HG03045 (cell line): ENCODE measurements at regions not wholly inside any gene's neighbourhood (a gene's known extent, or its start where the extent isn't known, plus 50 kb on each side); places are given as distances from the start of the nearest gene placed in this dataset.

ENCODE experiments used
- ATAC-seq: cut with Tn5 transposase; IDR thresholded peaks from one replicate; pipeline ENCODE4 v1.9.1; 2021; ENCODE audit warnings: mild to moderate bottlenecking, moderate library complexity; ENCODE audit not compliant: unreplicated experiment

- no peak for ATAC-seq
These were observed 63.2 kb upstream of the CCDC190 start for GRCh38 chr1:162924179-162924578.

GRCh38 chr1:162922201-162922600, 61.2 kb upstream of the CCDC190 start:
- no peak for ATAC-seq

GRCh38 chr1:162921311-162921710, 60.3 kb upstream of the CCDC190 start:
- ATAC-seq, result no peak

- ATAC-seq, result no peak
These were observed 58.1 kb upstream of the CCDC190 start for GRCh38 chr1:162919034-162919433.

- ATAC-seq, result no peak
These were observed 57.3 kb upstream of the CCDC190 start for GRCh38 chr1:162918151-162918754.

GRCh38 chr1:162916821-162917613, 56.0 kb upstream of the CCDC190 start:
- ATAC-seq, result no peak

GRCh38 chr1:162916407-162916806, 55.4 kb upstream of the CCDC190 start:
- no peak for ATAC-seq

- no peak for ATAC-seq
These were observed 53.6 kb upstream of the CCDC190 start for GRCh38 chr1:162914601-162915000.

- ATAC-seq, result no peak
These were observed 52.4 kb upstream of the CCDC190 start for GRCh38 chr1:162913345-162913744.

- ATAC-seq, result no peak
These were observed 51.2 kb upstream of the CCDC190 start for GRCh38 chr1:162912061-162912667.
